Bronchial epithelial cell (primary cell): ENCODE measurements at regions not wholly inside any gene's neighbourhood (a gene's known extent, or its start where the extent isn't known, plus 50 kb on each side); places are given as distances from the start of the nearest gene placed in this dataset.

Experiments
- DNase-seq: peaks from one replicate; pipeline ENCODE4 v3.0.0-alpha.2; 2010; ENCODE audit warnings: low read depth
- FAIRE-seq: peaks from 2 replicates; lab custom pipeline; 2011; peaks lifted over from hg19 to GRCh38; lab: Jason Lieb, UNC
- H3K27me3 ChIP-seq: 2 replicates; pipeline ENCODE4 v1.5.1; 2011; ENCODE audit warnings: low read length; ENCODE audit not compliant: control insufficient read depth, insufficient read depth
- H3K36me3 ChIP-seq: 2 replicates; pipeline ENCODE4 v1.5.1; 2011; ENCODE audit warnings: low read length; ENCODE audit not compliant: control insufficient read depth, insufficient read depth
- H3K4me3 ChIP-seq: 2 replicates; pipeline ENCODE4 v1.5.1; 2011; ENCODE audit warnings: mild to moderate bottlenecking, low read depth, low read length, control low read depth
- TF ChIP-seq, protein P1 (sequence below): IDR thresholded peaks from 2 replicates; pipeline ENCODE4 v1.5.1; 2011; ENCODE audit warnings: mild to moderate bottlenecking, moderate library complexity, low read length, control low read depth, inconsistent platforms; ENCODE audit not compliant: insufficient read depth, severe bottlenecking

DNA sequence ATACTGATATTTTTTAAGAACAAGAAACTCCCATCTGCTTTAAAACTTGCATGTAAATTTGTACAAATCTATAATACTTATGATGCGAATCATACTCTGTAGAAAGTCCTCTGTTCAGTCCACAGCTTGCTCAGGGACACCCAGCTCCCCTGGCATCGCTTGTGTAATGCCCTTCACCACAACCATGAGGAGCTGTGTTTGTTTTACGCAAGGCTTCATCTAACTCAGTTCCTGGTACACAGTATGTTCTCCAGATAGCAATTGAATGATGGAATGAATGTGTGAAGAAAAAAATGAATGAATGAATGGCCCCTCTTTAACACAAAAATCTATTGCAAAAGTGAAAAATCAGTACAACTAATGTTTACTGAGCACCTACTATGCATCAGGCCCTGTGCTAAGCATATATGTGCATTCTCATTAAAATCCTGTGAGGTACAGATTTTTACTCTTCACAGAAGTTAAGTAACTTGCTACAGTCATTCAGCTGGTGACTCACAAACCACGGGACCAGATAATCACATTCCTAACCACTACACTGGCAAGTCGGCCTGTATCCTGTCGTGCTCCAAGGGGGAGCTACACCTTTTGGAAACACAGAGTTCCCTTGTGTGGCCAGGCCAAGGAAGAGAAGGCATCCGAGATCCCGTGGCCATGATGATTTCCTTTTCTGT is 58.7 kb upstream of the KDR start:
- H3K4me3 ChIP-seq, result no peak overlapping the region
- DNase-seq, result peak; percentile 96
- H3K36me3 ChIP-seq, result no peaks in the 10 kb centered on the region
- H3K27me3 ChIP-seq, result no peaks in the 10 kb centered on the region
- FAIRE-seq, result peak; percentile 43
- TF ChIP-seq, protein P1, sequence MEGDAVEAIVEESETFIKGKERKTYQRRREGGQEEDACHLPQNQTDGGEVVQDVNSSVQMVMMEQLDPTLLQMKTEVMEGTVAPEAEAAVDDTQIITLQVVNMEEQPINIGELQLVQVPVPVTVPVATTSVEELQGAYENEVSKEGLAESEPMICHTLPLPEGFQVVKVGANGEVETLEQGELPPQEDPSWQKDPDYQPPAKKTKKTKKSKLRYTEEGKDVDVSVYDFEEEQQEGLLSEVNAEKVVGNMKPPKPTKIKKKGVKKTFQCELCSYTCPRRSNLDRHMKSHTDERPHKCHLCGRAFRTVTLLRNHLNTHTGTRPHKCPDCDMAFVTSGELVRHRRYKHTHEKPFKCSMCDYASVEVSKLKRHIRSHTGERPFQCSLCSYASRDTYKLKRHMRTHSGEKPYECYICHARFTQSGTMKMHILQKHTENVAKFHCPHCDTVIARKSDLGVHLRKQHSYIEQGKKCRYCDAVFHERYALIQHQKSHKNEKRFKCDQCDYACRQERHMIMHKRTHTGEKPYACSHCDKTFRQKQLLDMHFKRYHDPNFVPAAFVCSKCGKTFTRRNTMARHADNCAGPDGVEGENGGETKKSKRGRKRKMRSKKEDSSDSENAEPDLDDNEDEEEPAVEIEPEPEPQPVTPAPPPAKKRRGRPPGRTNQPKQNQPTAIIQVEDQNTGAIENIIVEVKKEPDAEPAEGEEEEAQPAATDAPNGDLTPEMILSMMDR, result no peak

DNA sequence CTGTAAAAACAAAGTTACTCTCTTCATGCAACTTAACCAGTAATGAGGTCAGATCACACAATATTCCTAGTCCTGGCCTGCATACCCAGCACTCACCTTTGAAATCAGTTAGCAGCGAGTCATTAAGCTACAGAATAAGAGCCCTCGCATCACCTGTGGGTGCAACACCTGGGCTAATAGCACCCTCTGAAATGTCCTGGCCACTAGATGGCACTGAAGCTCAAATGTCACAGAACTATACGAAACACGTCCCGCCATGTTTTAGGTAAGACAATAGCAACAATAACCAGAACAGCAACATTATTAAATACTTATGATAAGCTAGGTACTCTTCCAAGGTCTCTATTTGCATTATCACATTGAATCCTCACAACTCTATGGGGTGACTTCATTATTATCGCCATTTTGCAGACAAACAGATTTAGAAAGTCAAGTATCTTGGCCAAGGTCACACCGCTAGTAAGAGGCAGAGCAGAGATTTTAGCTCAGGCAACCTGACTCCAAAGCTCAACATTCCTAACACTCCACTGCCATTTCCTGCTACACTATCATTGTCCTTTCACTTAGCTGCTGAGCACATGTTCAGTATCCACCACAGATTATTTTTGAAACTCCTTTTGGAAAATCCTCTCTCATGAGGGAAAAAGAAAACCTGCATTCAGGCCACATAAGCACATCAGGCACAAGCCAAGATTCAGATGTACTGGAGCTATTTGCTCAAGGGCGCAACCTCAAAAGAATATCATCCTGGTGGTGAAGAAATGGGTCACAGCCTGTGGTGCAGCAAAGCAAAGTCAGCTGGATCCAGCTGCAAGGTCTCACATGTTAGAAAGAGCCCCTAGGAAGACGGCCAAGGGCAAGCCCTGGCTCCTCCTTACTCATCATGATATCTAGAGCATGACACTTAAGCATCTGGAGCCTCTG is 59.5 kb upstream of the KDR start:
- H3K27me3 ChIP-seq, result no peaks in the 10 kb centered on the region
- FAIRE-seq, result no peak
- H3K36me3 ChIP-seq, result no peaks in the 10 kb centered on the region
- H3K4me3 ChIP-seq, result no peak overlapping the region
- DNase-seq, result no peak
- TF ChIP-seq, protein P1, result peak; percentile 41

DNA sequence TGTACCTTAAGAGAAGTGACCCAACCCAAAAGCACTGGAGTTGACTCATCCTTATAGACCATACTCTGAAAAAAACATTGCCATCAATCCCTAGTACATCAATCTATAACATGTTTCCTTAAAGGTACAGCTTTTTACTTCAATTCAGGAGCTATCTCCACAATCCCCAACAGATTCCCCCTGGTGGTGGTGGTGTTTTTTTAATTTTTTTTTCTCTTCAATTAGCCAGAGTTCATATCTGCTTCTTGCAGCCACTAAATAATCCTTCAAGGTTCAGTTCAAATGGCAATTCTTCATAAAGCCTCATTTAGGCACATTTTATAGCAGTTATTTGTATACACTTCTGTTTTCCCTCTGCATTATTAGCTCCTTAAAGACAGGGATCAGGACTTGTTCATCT is 60.7 kb upstream of the KDR start:
- DNase-seq, result no peak
- H3K27me3 ChIP-seq, result no peaks in the 10 kb centered on the region
- TF ChIP-seq, protein P1, result no peak
- no peak overlapping the region for H3K4me3 ChIP-seq
- H3K36me3 ChIP-seq, result no peaks in the 10 kb centered on the region
- no peak for FAIRE-seq

DNA sequence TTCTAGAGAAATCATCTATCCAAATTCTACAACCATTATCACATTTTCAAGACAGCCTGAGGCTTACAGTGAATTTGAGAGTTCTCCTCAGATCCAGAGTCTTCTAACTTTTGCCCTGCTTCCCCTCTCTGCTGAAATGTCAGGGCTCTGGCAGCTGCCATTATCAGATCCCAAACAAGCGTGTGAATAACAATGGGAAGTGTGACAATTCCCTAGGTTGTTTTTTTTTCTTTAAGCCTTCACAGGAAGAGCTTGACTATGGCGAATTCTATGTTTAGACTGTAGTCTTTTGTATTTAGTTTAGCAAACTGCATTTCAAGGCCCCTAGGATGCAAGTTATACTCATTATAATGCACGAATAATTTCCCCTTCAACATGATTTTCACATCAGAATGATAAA is 61.3 kb upstream of the KDR start:
- Histone ChIP-seq H3K36me3 (no peaks in the 10 kb centered on the region), H3K4me3 (no peak overlapping the region), H3K27me3 (no peaks in the 10 kb centered on the region)
- TF ChIP-seq, protein P1, result no peak
- FAIRE-seq (no peak), DNase-seq (no peak)

DNA sequence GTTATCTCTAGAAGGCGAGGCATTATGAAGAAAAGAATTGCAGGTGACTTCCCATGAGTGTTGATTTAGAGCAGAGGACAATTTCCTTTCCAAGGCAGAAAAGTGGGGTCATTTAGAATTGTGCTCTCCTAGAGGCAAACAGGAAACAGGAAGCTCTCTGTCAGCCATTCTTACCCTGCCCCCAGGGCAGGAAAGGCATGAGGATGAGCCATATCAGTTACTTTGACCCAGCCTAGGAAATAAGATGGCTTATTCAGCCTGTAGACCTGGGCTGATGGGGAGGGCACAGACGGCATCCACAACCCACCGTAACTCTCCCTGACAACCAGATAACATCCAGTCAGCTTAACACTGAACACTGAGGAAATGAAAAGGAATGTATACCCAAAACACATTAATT is 88.8 kb upstream of the KDR start:
- Histone ChIP-seq H3K27me3 (no peaks in the 10 kb centered on the region), H3K4me3 (no peak overlapping the region), H3K36me3 (no peaks in the 10 kb centered on the region)
- TF ChIP-seq, protein P1, result no peak
- no peak for FAIRE-seq
- DNase-seq, result peak; percentile 42
